NOMO-1 treated with dmso at 0.1 percent for 144 hours (cell line): ENCODE measurements at regions not wholly inside any gene's neighbourhood (a gene's known extent, or its start where the extent isn't known, plus 50 kb on each side); places are given as distances from the start of the nearest gene placed in this dataset.

Experiments used
- DNase-seq: peaks from one replicate; lab custom pipeline; 2025; ENCODE audit not compliant: unreplicated experiment; lab: John Stamatoyannopoulos, UW

- DNase-seq, result no peak
These were observed 90.2 kb upstream of the SOD3 start for GRCh38 chr4:24705016-24705753.

GRCh38 chr4:24713604-24714003 lies 81.8 kb upstream of the SOD3 start:
- DNase-seq, result no peak

- peak; percentile 24 for DNase-seq
These were observed 75.8 kb upstream of the SOD3 start for GRCh38 chr4:24719615-24720014.

- DNase-seq, result no peak
These were observed 74.9 kb upstream of the SOD3 start for GRCh38 chr4:24720436-24720835.

GRCh38 chr4:24720979-24721378 lies 74.4 kb upstream of the SOD3 start:
- no peak for DNase-seq

- no peak for DNase-seq
These were observed 73.3 kb upstream of the SOD3 start for GRCh38 chr4:24722026-24722568.

- DNase-seq, result no peak
These were observed 67.8 kb upstream of the SOD3 start for GRCh38 chr4:24727390-24728224.

- no peak for DNase-seq
These were observed 66.1 kb upstream of the SOD3 start for GRCh38 chr4:24729119-24729730.

GRCh38 chr4:24730256-24731001 lies 64.9 kb upstream of the SOD3 start:
- DNase-seq, result no peak

GRCh38 chr4:24731448-24731847 lies 63.9 kb upstream of the SOD3 start:
- DNase-seq, result no peak

- no peak for DNase-seq
These were observed 60.9 kb upstream of the SOD3 start for GRCh38 chr4:24734511-24734910.

GRCh38 chr4:24736066-24736465 lies 59.3 kb upstream of the SOD3 start:
- no peak for DNase-seq

- no peak for DNase-seq
These were observed 53.5 kb upstream of the SOD3 start for GRCh38 chr4:24741910-24742309.

- no peak for DNase-seq
These were observed 53.0 kb upstream of the SOD3 start for GRCh38 chr4:24742335-24742734.

- no peak for DNase-seq
These were observed 52.6 kb upstream of the SOD3 start for GRCh38 chr4:24742773-24743172.

GRCh38 chr4:24743206-24743605 lies 52.2 kb upstream of the SOD3 start:
- no peak for DNase-seq

GRCh38 chr4:24743927-24744326 lies 51.4 kb upstream of the SOD3 start:
- no peak for DNase-seq

GRCh38 chr4:24745172-24745895 lies 50.0 kb upstream of the SOD3 start:
- DNase-seq, result no peak
